Activated CD4-positive, alpha-beta T cell treated with anti-CD3 and anti-CD28 coated beads, Interleukin-2, amount 50 U/mL, for 24 hours (primary cell): ENCODE measurements at regions not wholly inside any gene's neighbourhood (a gene's known extent, or its start where the extent isn't known, plus 50 kb on each side); places are given as distances from the start of the nearest gene placed in this dataset.
"Not testable (repeated sequence)": the region's sequence is repeated elsewhere in the genome, so short reads cannot be mapped to it uniquely, and the experiment has no call there.

Experiments
- DNase-seq, 2 donors: peaks; one replicate each; pipeline ENCODE4 v3.0.0-alpha.2; 2020; ENCODE audit warnings: low read depth in 1 of 2, low spot score in 1 of 2

DNA sequence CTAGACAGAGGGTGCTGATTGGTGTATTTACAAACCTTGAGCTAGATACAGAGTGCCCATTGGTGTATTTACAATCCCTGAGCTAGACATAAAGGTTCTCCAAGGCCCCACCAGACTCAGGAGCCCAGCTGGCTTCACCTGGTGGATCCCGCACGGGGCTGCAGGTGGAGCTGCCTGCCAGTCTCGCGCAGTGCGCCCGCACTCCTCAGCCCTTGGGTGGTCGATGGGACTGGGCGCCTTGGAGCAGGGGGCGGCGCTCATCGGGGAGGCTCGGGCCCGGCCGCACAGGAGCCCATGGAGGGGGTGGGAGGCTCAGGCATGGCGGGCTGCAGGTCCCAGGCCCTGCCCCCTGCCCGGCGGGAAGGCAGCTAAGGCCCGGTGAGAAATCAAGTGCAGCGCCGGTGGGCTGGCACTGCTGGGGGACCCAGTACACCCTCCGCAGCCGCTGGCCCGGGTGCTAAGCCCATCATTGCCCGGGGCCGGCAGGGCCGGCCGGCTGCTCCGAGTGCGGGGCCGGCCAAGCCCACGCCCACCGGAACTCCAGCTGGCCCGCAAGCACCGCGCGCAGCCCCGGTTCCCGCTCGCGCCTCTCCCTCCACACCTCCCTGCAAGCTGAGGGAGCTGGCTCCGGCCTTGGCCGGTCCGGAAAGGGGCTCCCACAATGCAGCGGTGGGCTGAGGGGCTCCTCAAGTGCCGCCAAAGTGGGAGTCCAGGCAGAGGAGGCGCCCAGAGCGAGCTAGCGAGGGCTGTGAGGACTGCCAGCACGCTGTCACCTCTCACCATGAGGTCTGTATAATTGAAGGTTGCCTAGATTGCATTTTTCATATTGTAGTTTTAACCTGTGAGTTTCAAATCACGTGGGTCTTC lies 765.4 kb downstream of the TAF11L14 start:
- not testable (repeated sequence) for DNase-seq

DNA sequence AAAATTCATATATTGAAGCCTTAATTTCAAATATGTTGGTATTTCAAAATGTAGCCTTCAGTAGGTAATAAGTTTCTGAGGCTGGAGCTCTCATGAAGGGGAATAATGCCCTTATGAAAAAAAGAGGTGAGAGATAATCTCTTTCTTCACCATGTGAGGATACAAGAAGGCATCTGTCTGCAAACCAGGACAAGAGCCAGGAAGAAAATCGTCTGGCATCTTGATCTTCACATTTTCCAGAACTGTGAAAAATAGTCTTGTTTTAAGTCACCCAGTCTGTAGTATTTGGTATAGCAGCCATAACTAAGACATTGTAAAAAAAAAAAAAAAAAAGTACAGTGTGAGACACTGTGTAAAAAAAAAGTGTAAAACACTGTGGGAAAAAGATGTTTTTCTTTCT lies 768.9 kb downstream of the TAF11L14 start:
- DNase-seq: no peak

DNA sequence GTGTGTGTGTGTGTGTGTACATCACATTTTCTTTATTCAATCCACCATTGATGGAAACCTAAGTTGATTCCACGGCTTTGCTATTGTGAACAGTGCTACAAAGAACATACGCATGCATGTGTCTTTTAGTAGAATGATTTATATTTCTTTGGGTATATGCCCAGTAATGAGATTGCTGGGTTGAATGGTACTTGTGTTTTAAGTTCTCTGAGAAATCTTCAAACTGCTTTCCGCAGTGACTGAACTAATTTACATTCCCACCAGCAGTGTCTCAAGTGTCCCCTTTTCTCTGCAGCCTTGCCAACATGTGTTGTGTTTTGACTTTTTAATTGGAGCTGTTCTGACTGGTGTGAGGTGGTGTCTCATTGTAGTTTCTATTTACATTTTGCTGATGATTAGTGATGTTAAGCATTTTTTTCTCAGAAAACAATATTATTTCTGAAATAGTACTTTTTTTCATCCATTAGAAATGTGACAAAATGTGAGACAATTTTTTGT lies 769.7 kb downstream of the TAF11L14 start:
- DNase-seq: no peak

DNA sequence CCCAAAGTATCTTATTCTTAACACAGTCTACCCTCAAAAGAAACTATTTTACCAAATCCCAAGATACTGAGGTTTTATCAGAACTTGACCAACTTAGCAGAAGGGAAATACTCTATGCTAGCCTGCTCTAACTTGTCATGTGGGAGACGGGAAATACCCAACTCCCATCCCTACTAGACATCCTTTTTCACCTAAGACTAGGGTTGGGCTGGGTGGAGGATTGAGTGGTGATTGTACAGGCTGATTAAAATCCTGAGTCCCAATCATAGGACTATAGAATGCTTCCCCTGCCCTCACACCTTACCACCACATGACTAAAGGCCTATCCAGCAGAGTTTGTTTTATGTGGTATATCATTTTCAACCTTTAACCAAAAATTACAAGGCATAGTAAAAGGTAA lies 786.5 kb downstream of the TAF11L14 start:
- no peak for DNase-seq

DNA sequence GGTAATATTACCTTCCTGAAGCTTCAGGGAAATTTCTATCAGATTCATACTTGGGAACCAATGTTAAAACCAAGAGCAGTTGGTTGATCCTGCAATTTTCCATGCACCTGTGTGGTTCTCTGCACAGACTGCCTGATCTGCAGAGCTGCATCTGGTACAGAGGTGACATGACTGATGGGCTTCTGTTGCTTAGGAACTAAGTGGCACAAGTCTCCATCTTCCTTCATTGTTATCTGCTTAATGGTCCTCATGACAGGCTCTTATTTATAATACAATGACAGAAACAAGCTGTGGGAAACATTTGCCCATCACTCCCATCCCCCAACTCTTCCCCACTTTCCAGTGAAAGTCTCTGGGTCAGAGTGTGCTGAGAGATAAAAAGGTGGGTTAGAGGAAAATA lies 799.1 kb downstream of the TAF11L14 start:
- DNase-seq: no peak

DNA sequence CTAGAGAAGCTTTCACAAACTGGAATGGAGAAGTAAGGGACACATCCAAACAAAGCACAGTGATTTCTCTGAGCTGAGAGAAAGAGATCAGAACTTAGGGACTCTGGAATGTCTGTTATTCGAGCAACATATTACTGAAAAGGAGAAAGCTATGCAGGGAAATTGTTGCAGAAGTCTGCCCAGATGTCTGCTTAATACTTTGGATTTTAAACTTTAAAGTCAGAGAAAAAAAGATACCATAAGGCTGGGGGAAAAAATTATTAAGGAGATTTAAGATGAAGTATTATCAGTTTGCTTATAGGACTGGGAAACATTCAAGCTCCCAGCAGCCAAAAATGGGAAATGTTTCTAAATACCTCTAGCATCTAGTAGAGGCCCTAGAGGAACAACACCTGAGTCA lies 803.9 kb downstream of the TAF11L14 start:
- no peak for DNase-seq

DNA sequence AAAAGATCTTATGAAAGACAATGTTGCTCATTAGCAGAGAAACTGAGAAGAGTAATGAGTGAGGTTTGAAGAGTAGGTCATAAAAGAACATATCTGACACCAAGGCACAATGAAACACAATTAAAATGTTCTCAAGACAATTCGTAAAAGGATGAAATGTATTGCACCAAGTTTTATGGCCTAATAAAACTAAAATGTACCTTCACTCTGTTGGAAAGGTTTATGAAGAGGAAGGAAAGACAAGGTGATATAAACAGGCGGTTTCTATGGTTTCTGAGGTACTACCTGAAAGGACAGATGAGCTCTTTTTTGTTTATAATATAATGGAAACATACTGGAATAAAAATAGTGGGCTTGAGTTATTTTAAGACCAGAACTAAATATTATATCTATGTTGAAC lies 821.3 kb downstream of the TAF11L14 start:
- no peak for DNase-seq

DNA sequence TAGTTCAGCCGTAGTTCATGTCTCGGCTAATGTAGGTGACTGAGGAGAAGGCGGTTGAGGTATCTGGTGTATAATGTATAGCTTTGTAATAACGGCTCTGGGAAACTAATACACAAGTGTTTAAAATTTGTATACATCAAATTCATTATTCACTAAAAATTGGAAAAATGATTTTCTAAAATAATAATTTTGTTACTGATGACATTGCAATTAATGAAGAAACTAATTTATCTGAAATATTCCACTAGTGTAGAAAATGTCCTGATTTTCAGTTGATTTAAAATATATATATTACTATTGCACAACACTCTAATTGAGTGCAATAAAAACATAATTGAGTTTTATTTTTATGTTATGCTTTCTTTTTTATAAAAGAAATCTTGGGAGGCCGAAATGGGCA lies 823.0 kb downstream of the TAF11L14 start:
- no peak for DNase-seq

DNA sequence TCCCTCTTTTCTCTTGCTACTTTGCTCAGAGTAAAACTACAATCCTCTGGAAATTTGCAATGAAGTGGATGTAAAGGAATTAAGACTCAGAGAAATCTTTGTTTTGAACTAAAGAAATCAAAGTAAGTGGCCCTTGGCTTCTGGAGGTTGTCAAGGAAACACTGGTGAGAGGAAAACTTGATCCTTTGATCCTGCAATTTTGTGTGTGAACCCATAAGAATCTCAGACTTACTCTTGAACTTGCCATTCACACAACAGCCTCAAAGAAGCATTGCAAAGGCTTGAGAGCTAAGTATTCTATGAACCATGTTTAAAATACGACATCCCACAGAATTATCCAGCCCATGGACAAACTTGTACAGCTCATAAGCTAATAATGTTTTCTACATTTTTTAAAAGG lies 827.5 kb downstream of the TAF11L14 start:
- no peak for DNase-seq

DNA sequence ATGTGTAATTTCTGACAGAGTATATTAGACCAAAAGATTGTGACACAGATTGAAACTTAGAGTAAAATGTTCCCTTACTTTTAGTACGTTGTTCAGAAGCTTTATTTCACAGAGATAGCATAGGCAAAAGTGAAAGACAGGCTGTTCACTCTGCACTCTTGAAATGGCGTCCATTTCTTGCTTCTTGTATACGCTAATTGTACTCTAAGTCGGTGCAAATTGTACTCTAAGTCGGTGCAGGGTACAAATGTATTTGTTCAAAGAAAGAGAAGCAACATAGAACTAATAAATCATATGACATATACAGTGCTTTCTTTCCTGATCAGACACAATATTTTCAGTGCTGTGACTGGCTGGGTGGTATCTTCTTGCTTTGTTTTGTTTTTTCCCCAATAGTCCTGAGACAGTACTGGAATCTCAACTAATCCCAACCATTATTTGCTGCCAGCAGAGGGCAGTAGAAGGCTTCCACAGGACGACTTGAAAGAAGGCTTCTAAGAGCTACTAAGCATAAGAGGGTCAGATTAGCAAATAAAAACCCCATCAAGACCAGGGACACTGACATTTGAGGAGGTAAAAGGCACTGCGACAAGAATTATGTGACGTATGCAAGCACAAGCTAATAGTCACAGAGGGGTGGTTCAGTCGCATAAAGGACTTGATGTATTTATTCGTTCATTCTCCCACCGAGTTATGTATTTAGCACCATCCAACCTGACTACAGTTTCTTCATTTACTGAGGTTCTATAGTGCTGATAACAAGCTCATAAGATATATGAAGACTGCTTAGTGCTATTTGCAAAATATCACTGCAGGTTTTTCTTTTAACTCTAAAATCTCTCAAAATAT lies 831.8 kb downstream of the TAF11L14 start:
- DNase-seq: peak in 1 of 2 donors; percentile 26

DNA sequence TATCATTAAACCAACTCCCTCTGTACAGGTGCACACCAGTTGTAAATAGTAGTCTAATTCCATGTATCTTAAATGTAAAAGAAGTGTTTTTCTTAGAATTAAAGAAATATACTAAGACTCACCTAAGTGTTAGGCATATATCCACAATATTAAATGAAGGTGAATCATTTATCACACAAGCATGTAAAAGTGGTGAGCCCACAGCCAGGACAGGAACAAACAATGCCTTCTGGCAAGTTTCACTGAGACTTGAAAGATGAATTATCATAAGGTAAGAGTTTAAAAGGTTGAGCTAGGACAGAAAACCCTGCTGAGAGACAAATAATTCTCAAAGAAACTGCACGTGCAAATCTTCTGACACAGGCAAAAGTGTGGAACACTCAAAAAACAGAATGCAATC lies 832.5 kb downstream of the TAF11L14 start:
- DNase-seq: no peak

DNA sequence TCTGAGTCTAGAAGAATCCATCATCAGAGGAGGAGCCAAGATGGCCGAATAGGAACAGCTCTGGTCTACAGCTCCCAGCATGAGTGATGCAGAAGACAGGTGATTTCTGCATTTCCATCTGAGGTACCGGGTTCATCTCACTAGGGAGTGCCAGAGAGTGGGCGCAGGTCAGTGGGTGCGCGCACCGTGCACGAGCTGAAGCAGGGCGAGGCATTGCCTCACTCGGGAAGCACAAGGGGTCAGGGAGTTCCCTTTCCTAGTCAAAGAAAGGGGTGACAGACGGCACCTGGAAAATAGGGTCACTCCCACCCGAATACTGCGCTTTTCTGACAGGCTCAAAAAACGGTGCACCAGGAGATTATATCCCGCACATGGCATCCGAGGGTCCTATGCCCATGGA lies 837.5 kb downstream of the TAF11L14 start:
- not testable (repeated sequence) for DNase-seq

DNA sequence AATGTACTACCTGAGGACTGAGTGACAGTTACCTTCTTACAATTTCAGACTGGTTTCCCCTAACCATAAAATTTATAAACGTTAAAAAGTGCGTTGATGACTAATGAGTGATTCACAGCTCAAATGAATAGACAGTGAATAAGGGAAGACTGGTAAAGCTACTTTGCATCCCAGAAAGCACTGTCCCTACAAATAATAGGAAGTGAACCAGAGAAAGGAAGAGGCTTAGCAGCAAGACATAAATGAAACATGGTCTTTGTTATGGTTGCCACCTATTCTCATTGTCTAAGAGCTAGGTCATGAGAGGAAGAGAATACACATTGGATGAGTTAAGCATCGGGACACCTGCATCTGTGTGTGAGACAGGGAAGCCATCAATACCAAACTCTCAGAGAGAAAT lies 849.2 kb downstream of the TAF11L14 start:
- no peak for DNase-seq

DNA sequence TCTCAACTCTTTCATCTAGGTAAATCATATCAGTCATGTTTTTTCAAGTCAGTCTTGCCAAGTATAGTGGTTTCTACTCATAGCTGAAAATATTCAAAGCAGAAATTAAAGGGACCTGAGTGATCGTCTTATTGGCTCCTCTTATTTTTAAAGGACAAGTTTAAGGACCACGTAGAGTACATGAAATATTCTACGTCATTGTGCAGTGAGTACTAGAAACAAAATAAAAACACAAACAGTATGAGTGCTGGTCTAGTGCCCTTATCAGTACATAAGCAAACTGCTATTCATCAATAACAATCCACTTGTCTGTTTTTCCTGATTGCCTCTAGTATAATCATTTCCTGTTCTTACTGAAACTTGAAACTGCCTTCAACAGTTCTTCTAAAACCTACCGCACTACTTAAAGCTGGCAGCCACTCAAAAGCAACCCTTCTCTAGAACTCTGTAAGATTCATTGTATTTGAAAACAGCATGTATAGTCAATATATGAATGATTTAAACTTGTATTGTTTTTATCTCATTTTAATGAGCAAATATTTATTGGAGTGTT lies 853.7 kb downstream of the TAF11L14 start:
- no peak for DNase-seq

DNA sequence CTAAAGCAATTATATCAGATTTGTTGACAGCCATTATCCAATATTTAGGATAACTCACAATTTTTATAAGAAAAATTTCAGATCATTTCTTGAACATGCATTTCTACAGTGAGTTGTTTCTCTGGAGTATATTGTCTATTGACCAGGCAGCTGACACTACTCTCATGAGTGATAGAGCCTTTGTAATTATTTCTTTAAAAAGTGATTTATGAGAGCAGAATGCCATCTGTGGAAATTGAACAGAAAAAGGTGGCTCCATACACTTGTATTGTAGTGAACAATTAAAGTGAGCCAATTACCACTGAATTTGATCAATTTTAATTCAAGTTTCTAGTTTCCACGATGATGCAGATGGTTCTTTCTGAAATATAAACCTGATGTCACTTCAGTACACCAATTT lies 855.4 kb downstream of the TAF11L14 start:
- no peak for DNase-seq

DNA sequence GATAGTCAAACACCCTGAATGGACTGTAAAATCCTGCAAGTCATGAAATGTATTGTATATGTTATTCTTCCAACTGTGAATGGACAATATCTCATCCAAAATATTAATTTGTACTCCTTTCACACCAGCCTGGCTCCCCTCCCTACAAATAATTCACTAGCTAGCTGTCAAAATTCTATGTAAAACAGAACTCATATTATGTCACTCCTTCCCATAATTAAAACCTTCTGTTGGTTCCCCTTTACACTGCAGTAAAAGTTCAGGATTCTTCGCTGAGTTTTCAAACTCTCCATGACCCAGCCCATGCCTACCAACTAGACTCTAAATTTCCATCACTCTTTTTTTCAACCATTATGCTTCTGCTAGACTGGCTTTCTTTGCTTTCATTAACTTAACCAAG lies 857.1 kb downstream of the TAF11L14 start:
- DNase-seq: no peak

DNA sequence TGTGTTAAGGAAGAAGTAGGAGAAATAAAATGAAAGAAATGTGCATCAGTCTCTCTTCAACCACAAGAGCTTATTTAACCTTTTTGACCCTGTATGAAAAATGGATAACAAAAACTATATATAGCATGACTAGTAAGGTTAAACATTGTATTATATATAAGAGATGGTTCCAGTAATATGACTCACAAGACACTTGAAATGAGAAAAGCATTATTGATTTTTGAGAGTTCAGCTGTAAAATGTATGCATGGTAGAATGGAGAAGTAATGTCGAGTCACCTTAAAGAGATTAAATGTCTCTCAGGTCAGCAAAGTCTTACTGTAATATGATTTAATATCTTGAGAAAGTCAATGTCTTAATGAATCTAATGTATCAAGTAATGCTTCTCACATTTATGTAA lies 860.9 kb downstream of the TAF11L14 start:
- no peak for DNase-seq

DNA sequence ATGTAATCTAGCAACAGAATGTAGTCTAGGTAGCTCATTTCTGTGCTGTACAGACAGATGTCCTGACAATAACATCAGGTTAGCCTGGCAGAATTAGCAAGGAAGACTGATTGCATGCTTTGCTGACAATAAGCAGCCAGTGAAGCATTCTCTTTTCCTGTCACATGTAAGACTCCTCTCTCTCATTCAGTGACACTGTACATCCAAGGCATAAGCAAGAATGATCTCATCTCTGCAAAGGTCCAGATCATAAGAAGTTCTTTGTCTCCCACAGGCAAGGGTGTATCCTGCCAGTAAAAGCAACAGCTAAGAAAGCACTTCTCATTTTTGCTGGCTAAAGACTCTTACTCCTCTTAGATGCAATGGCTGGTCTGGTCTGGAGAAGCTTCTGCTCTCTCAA lies 861.8 kb downstream of the TAF11L14 start:
- DNase-seq: no peak

DNA sequence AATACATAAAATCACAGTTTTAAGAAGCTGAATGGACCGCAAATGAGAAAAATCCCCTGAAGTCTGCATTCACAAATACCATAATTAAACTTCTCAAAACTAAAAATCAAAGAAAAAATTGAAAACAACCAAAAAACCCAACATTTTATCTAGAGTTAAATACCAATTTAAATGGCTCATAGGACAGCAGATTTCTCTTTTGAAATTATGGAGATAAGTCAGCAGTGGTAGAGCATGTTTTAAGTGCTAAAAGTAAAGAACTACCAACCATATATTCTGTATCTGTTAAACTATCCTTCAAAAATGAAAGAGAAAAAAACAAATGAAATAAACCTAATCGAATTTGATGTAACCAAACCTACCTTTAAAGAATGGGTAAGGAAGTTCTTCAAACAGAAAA lies 862.8 kb downstream of the TAF11L14 start:
- no peak for DNase-seq

DNA sequence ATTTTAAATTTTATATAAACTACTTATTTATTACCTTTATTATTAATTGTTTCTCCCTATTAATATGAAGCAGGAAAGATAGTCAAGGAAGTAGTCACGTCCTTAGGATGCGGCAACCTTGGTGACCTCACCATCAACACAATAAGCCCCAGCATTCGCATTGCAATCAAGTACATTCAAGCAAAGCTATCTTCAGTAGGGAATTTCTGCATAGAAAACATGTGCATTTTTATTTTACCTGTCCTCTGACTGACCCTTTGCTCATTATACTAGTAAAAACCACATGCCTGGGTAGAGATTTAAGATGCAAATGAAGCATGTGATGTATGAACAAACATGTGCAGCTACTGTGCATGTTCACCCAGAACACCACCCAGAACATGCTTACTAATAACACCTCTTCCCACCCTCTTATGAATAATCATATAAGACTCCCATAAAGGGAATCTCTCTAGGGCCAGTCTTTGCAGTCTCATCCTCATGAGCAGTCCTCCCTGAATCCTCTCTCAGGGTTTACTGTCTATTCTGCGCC lies 869.6 kb downstream of the TAF11L14 start:
- DNase-seq: no peak

DNA sequence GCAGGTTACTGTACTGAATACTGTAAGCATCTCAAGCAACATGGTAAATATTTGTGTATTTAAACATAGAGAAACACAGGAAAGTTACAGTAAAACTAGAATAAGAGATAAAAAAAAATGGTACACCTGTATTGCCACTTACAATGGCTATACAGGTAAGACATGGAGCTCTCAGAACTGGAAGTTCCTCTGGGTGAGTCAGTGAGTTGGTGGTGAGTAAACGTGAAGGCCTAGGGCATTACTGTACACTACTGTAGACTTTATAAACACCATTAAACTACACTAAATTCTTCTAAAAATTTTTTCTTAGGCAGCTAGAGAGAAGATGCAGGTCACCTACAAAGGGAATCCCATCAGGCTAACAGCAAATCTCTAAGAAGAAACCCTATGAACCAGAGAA lies 872.9 kb downstream of the TAF11L14 start:
- DNase-seq: no peak
